NCI-H146 (cell line): ENCODE measurements at regions not wholly inside any gene's neighbourhood (a gene's known extent, or its start where the extent isn't known, plus 50 kb on each side); places are given as distances from the start of the nearest gene placed in this dataset.

ENCODE experiments used
- DNase-seq: peaks from one replicate; lab custom pipeline; 2025; lab: John Stamatoyannopoulos, UW

- no peak for DNase-seq
These were observed 575.7 kb upstream of the CDH5 start for GRCh38 chr16:65790768-65791167.

GRCh38 chr16:65789161-65789945 is 577.1 kb upstream of the CDH5 start:
- DNase-seq, result no peak

DNA sequence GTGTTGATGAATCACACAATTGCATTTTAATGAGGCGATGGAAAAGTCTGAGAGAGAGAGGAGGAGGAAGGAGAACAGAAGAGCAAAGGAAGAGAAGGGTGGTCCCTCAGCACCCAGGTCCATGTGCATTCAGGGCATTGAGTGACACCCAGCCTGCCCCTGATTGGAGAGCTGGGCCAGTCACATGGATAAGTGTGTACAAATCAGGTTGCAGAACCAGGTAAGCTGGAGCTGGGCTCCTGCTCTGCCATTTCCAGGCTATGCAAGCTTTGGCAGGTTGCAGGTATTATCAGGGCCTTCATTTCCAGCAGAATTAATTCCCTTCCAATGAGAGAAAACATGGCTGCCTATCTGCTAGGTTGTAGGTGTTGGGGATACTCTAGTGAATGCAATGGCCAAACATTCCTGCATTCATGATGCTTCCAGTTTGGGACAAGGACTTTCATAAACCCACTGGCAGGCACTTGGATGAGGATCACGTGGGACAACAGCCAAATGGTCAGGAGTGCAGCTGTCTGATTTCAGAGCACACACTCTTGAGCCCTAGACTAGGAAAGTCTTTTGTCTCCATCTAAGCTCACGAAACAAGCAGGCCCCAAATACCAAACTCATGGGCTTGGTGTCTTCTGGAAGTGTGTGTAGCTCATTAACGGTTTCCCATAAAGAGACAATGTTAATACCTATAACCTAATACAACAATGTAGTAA is 577.9 kb upstream of the CDH5 start:
- no peak for DNase-seq

DNA sequence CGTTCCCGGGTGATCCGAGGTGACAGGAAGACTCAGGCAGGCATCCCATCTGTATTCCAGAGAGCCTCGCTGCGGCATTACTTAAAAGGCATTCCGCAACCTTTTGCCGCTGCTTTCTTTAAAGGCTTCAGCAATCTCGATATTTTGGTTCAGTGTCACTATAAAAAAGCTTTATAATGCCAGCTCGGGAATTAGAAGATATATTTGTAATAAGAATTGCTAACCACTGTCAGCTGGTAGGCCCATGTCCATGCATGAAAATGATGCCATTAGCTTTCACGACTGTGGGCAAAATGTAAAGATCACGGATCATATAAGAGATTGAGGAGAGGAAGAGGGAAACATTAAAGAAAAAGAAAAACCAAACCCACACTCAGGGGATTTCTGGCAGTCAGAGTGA is 578.6 kb upstream of the CDH5 start:
- DNase-seq, result no peak

DNA sequence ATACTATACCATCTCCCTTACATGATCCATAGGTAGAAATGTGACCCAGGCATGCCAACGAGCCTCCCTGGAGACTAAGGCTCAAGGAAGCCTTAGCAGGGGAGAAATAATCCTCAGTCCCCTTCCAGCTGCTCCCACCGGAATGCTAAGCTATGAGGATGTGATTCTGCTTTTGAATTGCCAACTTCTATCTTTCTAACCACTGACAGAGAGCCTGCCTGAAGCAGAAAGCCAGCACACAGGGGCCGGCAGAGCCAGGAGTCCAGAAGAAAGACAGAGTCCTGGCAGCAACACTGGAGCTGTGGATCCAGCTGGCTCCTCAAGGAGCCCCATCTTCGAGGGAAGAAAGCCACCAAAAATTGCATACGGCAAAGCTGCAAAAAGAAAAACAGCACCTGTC is 579.6 kb upstream of the CDH5 start:
- no peak for DNase-seq

- no peak for DNase-seq
These were observed 582.6 kb upstream of the CDH5 start for GRCh38 chr16:65783709-65784474.

DNA sequence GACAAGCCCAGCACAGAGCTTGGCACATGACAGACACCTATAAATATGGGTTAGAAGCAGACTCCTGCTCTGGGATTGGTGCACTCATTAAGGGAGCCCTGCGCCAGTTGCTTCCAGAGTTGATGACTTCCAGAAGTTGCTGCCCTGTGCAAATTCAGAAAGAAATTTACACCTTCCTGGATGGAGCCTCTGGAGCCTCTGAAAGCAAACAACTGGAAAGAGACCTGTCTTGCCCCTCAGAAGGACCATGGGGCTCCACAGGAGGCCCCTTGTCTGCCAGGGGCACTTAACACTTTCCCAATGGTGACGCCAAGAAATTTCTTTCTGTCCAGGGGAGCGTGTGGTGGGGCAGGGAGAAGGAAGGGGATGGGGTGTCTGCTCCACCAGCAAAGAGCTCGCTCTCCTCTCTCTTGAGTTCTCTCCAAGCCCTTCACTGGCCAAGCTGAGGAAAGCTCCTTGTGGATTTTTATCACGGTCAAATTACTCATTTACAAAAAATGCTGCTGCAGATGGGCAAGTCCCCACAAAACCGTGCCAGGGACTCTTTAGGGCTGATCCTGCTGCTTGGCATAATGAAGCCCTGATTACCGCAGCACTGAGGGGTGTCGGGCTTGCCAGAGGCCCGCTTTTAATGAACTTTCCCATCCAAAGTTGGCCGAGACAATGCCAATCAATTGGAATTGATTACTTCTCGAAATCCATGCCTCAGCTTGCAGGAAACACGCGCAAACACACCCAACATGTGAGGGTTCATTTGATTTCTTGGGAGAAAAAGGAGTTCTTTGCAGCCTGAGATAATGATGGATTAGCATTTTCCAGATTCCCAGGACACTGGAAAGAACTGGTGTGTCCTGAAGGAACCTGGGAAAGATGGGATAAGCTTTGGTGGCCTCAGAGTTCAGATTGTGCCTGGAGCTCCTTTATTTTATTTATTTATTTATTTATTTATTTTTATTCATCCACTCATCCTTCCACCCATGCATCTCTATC is 583.6 kb upstream of the CDH5 start:
- DNase-seq, result no peak

GRCh38 chr16:65781855-65782254 is 584.6 kb upstream of the CDH5 start:
- DNase-seq, result no peak

- DNase-seq, result no peak
These were observed 585.1 kb upstream of the CDH5 start for GRCh38 chr16:65781363-65781762.

DNA sequence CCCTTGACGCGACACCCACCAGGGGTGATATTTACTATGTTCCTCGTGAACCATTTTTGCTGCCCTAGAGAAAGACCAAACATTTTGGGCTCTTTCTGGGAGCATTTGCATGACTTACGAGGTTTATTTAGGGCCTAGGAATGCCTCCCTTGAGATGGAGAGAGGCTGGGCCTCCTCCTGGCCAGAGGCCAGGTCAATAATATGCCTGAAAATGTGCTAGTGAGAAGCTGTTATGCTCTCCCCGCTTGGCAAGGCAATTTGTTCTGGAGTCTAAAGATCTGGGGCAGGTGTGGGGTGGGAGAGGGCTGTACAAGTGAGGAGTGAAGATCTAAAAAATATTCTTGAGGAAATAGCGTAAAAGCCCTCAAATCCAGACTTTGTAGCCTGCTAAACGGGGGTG is 587.3 kb upstream of the CDH5 start:
- DNase-seq, result no peak

DNA sequence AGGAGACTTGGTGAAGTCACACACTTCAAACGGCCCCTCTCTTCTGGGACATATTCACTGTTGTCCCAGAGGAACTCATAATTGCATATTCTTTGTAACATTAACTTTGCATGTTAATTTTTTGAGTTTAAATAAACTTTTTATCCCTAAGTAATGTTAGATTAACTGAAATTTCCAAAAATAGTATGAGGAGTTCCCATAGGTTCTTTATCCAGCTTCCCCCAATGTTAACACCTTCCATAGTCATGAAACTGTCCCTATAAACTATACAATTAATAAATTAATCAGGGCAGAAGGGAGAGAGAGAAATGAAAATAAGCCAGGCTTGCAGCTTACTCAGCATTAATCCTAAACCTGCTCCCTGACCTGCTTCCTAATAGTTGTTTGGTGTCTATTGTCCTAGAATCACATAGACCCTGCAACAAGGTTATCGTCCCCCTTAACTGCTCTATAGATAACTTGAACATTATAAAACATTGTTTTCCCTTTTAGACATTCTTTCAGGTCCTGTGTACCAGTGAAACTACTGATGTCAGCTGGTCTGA is 589.8 kb upstream of the CDH5 start:
- DNase-seq, result no peak

- DNase-seq, result no peak
These were observed 590.7 kb upstream of the CDH5 start for GRCh38 chr16:65775829-65776228.

DNA sequence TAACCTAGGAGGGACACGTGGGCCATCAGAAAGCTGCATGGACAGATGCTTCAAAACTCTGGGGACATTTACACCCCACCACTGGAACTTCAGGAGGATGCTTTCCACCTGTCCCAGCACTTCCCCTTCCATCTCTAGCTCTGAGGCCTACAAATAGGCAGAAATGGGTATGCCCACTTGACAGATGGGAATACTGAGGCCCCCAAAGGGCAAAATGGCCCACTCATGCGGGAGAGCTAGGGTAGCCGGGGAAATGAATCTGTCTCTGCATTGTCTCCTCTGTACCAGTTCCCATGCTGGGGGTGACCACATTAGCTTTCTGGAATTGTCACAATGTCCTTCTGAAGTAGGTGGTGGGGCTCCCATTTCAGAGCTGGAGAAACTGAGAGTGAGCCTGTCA is 592.1 kb upstream of the CDH5 start:
- DNase-seq, result no peak

DNA sequence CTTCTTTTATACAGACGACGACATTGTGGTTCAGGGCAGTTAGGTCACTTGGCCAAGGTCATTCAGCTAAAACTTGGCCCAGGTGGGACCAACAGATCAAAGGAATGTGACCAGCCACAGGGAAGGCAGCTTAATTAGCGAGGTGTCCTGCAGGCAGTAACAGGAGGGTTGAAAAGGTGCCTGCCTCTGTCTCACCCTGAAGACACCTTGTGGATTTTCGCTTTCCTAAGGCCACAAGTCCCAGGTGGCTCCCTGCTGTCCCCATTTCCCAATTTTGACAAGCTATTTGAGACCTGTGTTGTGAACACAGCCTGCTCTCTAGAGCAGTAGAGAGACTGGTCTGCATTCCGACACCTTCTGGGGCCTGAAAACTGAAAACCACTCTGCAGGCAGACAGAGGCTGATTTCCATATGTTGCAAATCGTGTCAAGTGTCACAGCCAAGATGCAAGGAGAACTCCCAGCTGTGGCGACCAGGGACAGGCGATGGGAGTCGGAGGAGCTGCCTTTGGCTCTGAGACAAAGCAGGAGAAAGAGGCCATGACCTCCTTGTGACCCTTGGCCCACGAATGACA is 593.1 kb upstream of the CDH5 start:
- no peak for DNase-seq

- DNase-seq, result no peak
These were observed 594.3 kb upstream of the CDH5 start for GRCh38 chr16:65772134-65772732.

DNA sequence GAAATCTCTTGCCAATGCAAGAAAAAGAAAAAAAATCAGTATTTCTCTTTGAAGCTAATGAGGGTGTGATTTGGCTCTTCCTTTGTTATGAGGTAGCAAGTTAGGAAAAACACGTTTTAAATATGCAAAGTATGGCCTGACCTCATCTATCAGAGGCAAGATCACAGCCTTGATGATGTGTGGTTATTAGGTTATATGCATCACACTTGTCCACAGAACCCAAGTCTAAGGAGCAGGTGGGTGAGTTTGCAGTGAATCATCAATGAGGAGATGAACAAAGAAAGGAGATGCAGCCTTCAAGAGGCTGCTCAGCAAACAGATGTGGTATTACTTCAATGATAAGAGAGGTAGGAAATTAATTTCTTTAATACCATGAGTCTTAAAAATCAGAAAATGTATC is 594.8 kb upstream of the CDH5 start:
- no peak for DNase-seq

DNA sequence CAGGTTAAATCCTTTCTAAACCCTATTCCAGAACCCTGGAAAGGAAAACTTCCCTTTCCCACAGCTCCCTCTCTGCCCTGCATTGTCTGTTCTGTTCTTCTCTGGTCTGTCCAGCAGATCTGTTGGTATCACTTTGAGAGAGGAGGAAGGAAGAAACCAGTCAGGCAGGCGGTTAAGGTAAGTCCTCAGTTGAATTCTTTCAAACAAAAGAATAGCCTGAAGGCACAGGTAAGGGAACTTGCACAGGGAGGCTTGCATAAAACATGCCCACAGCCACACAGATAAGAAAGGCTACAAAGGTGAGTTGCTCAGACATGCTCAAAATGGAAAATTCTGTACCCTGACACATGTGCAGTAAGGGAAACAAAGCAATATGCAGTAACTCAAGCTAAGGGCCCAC is 595.7 kb upstream of the CDH5 start:
- DNase-seq, result no peak

DNA sequence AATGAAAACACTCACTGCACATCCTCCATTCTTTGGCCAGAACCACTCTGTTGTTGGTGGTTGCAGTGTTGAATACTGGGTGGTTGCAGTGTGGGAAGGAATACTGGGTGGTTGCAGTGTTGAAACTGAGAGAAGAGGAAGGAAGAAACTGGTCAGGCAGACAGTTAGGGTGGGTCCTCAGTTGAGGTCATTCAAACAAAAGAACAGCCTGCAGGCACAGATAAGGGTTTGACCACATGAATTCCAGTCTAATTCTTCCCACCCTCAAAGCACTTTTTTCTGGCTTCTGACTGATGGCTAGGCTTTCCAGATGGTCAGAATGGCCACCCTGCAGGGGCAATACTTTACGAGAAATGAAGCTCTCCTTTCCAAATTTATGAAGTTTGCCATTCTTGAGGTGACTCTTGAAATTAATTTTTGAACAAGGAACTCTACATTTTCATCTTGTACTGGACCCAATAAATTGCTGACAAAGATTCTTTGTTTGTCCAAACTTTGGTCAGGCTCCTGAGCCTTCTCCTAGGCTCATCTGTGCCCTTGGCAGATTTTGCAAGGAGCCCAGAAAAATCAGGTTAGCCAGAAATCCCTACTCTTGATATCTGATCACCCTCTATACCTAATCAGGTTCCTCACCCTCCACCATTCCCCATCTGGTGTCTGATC is 596.6 kb upstream of the CDH5 start:
- no peak for DNase-seq

DNA sequence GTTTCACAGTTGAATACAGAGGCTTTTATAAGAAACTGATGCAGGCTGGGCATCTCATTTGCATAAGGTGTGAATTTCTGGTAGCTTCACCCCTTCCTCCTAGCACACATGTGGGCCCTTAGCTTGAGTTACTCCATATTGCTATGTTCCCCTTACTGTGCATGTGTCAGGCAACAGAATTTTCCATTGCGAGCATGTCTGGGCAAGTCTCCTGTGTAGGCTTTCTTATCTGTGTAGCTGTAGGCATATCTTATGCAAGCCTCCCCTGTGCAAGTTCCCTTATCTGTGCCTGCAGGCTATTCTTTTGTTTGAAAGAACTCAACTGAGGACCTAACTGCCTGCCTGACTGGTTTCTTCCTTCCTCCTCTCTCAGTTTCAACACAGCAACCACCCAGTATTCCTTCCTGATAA is 597.4 kb upstream of the CDH5 start:
- DNase-seq, result no peak

- no peak for DNase-seq
These were observed 599.4 kb upstream of the CDH5 start for GRCh38 chr16:65767125-65767524.
